ENCODE measurements at regions not wholly inside any gene's neighbourhood (a gene's known extent, or its start where the extent isn't known, plus 50 kb on each side); places are given as distances from the start of the nearest gene placed in this dataset.

DNA sequence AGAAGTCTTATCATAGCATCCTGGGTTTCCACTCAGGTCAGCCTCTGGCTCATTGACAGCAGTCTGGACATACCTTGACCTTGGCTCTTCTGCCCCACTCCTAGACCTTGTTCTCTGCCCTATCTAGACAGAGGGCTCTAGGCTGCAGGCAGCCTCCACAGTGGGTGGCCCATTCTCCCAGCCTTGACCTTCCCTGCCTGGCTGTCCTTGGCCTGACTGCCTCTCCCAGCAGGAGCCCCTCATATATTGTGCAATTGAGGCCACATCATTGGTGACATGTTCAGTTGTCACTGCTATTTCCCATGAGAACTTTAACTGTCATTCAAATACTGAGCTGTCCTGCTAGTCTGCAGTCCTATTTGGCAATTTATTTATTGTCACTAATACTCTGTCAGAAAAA, 503.4 kb downstream of the PLXNA4 start:
- H3K4me1 ChIP-seq (ENCODE audit: insufficient read depth, low read length), result no peaks in the 10 kb centered on the region
- DNase-seq (ENCODE audit: insufficient read length, low spot score, missing footprints), result no peak
- H3K79me2 ChIP-seq (ENCODE audit: insufficient read depth, low read length), result no peaks in the 10 kb centered on the region
- H3K36me3 ChIP-seq (ENCODE audit: insufficient read depth, low read length), result no peaks in the 10 kb centered on the region
- H3K4me3 ChIP-seq (ENCODE audit: insufficient read depth, low read length), result no peak overlapping the region
- H3K27ac ChIP-seq (ENCODE audit: low read depth, low read length), result no peak overlapping the region
- H3K27me3 ChIP-seq (ENCODE audit: insufficient read depth, low read length), result peaks cover 19% of the 10 kb centered on the region
- no peak overlapping the region for H3K4me2 ChIP-seq (ENCODE audit: insufficient read depth, low read length)
- H2AFZ ChIP-seq (ENCODE audit: low read length), result no peak overlapping the region
- TF ChIP-seq, protein P1, sequence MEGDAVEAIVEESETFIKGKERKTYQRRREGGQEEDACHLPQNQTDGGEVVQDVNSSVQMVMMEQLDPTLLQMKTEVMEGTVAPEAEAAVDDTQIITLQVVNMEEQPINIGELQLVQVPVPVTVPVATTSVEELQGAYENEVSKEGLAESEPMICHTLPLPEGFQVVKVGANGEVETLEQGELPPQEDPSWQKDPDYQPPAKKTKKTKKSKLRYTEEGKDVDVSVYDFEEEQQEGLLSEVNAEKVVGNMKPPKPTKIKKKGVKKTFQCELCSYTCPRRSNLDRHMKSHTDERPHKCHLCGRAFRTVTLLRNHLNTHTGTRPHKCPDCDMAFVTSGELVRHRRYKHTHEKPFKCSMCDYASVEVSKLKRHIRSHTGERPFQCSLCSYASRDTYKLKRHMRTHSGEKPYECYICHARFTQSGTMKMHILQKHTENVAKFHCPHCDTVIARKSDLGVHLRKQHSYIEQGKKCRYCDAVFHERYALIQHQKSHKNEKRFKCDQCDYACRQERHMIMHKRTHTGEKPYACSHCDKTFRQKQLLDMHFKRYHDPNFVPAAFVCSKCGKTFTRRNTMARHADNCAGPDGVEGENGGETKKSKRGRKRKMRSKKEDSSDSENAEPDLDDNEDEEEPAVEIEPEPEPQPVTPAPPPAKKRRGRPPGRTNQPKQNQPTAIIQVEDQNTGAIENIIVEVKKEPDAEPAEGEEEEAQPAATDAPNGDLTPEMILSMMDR (IDR thresholded peaks at IDR 0.05; ENCODE audit: extremely low read depth, low read depth, low read length), result no peak
- H3K9me3 ChIP-seq (ENCODE audit: low read depth, low read length), result no peaks in the 10 kb centered on the region
- no peaks in the 10 kb centered on the region for H4K20me1 ChIP-seq (ENCODE audit: insufficient read depth, low read length)

DNA sequence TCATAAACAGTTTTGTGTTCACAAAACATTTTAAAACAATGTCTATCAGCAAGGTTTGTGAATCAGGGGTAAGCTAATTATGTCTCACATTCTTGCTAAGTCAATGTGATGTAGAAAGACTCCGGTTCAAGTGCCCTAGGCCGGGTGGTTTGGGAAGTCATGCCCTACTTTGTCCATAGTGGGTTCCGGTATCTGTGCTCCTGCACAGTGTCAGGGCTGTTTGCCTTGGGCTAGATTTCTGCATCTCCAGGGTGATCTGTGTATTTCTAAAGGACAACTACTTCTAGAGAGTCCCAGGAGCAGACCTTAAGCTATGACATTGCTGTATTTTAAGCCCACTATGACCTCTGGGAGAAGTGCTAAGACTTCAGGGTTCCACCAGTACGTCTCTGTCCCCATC, 504.1 kb downstream of the PLXNA4 start:
- no peaks in the 10 kb centered on the region for H4K20me1 ChIP-seq (ENCODE audit: insufficient read depth, low read length)
- H3K79me2 ChIP-seq (ENCODE audit: insufficient read depth, low read length), result no peaks in the 10 kb centered on the region
- H3K4me1 ChIP-seq (ENCODE audit: insufficient read depth, low read length), result peaks cover 3% of the 10 kb centered on the region
- no peak overlapping the region for H2AFZ ChIP-seq (ENCODE audit: low read length)
- no peak overlapping the region for H3K27ac ChIP-seq (ENCODE audit: low read depth, low read length)
- no peak for DNase-seq (ENCODE audit: insufficient read length, low spot score, missing footprints)
- no peak overlapping the region for H3K4me3 ChIP-seq (ENCODE audit: insufficient read depth, low read length)
- peaks cover 14% of the 10 kb centered on the region for H3K27me3 ChIP-seq (ENCODE audit: insufficient read depth, low read length)
- H3K9me3 ChIP-seq (ENCODE audit: low read depth, low read length), result no peaks in the 10 kb centered on the region
- no peak overlapping the region for H3K4me2 ChIP-seq (ENCODE audit: insufficient read depth, low read length)
- H3K36me3 ChIP-seq (ENCODE audit: insufficient read depth, low read length), result no peaks in the 10 kb centered on the region
- TF ChIP-seq, protein P1 (IDR thresholded peaks at IDR 0.05; ENCODE audit: extremely low read depth, low read depth, low read length), result no peak

DNA sequence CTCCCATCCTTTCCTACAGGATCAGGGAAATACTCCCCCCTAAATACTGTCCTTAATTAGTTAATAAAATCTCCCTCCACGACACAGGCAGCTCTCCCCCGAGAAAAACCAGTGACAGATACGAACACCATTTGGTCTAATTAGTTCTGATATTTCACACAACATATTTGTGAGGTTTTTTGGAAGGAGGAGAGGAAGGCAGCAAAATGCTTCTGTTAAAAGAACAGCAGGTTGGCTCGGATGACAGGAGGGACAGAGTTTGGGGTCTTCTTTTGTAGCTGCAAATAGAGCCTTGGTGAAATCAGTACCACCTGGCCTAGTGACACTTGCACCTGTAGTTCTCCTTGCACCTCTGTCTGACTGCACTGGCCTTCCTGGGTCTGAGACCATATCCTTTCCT, 507.0 kb downstream of the PLXNA4 start:
- Histone ChIP-seq H3K4me3 (ENCODE audit: insufficient read depth, low read length) (no peak overlapping the region), H4K20me1 (ENCODE audit: insufficient read depth, low read length) (no peaks in the 10 kb centered on the region), H3K4me1 (ENCODE audit: insufficient read depth, low read length) (peaks cover 25% of the 10 kb centered on the region), H3K79me2 (ENCODE audit: insufficient read depth, low read length) (no peaks in the 10 kb centered on the region), H2AFZ (ENCODE audit: low read length) (no peak overlapping the region), H3K9me3 (ENCODE audit: low read depth, low read length) (no peaks in the 10 kb centered on the region), H3K4me2 (ENCODE audit: insufficient read depth, low read length) (no peak overlapping the region), H3K27ac (ENCODE audit: low read depth, low read length) (no peak overlapping the region), H3K36me3 (ENCODE audit: insufficient read depth, low read length) (no peaks in the 10 kb centered on the region), H3K27me3 (ENCODE audit: insufficient read depth, low read length) (no peaks in the 10 kb centered on the region)
- TF ChIP-seq, protein P1 (IDR thresholded peaks at IDR 0.05; ENCODE audit: extremely low read depth, low read depth, low read length), result no peak
- DNase-seq (ENCODE audit: insufficient read length, low spot score, missing footprints), result no peak

DNA sequence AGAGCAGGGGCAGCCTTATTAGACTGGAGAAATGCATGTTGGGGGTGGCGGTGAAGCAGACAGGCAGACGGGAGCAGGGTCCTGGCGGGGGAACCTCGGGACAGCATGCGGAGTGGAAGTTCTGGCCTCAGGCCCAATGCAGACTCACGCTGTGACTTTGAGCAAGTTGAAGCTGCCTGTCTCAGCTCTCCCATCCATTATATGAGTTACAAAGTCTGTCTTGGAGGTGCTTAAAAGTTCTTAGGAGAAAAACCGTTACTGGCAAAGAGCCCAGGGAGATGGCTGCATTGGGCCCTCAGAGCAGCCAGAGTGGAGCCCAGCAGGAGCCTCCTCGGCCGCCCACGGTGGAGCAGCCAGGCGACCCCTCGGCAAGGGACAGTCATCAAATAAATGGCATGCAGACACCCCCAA, 509.5 kb downstream of the PLXNA4 start:
- H2AFZ ChIP-seq (ENCODE audit: low read length), result peak overlapping the region; percentile 75
- peaks cover 25% of the 10 kb centered on the region for H3K4me1 ChIP-seq (ENCODE audit: insufficient read depth, low read length)
- H3K36me3 ChIP-seq (ENCODE audit: insufficient read depth, low read length), result no peaks in the 10 kb centered on the region
- no peaks in the 10 kb centered on the region for H3K79me2 ChIP-seq (ENCODE audit: insufficient read depth, low read length)
- peak overlapping the region; percentile 19 for H3K27ac ChIP-seq (ENCODE audit: low read depth, low read length)
- H3K9me3 ChIP-seq (ENCODE audit: low read depth, low read length), result no peaks in the 10 kb centered on the region
- TF ChIP-seq, protein P1 (IDR thresholded peaks at IDR 0.05; ENCODE audit: extremely low read depth, low read depth, low read length), result no peak
- H3K27me3 ChIP-seq (ENCODE audit: insufficient read depth, low read length), result no peaks in the 10 kb centered on the region
- no peak overlapping the region for H3K4me3 ChIP-seq (ENCODE audit: insufficient read depth, low read length)
- no peaks in the 10 kb centered on the region for H4K20me1 ChIP-seq (ENCODE audit: insufficient read depth, low read length)
- peak overlapping the region; percentile 45 for H3K4me2 ChIP-seq (ENCODE audit: insufficient read depth, low read length)
- no peak for DNase-seq (ENCODE audit: insufficient read length, low spot score, missing footprints)

Measured in osteoblast (primary cell).